Ascending aorta (tissue), 2 donors: ENCODE measurements at regions not wholly inside any gene's neighbourhood (a gene's known extent, or its start where the extent isn't known, plus 50 kb on each side); places are given as distances from the start of the nearest gene placed in this dataset.

Source experiments
- DNase-seq, 2 donors: peaks; one replicate each; pipeline ENCODE4 v3.0.0-alpha.2; 2019; ENCODE audit warnings: low spot score in 2 of 2
- H3K27ac ChIP-seq, 2 donors: fragments of 200-600 bp; sonication (generic); one replicate each; pipeline ENCODE4 v1.5.1; 2016 to 2017; ENCODE audit warnings: mild to moderate bottlenecking in 1 of 2
- H3K27me3 ChIP-seq: fragments of 200-600 bp; sonication (generic); one replicate; pipeline ENCODE4 v1.5.1; 2017
- H3K36me3 ChIP-seq, 2 donors: fragments of 200-600 bp; sonication (generic); one replicate each; pipeline ENCODE4 v1.5.1; 2016
- H3K4me1 ChIP-seq, 2 donors: fragments of 200-600 bp; sonication (generic); one replicate each; pipeline ENCODE4 v1.5.1; 2016 to 2017; ENCODE audit warnings: mild to moderate bottlenecking in 1 of 2
- H3K4me3 ChIP-seq, 2 donors: fragments of 200-600 bp; sonication (generic); one replicate each; pipeline ENCODE4 v1.5.1; 2016 to 2017; ENCODE audit warnings: mild to moderate bottlenecking in 1 of 2
- H3K9me3 ChIP-seq, 2 donors: fragments of 200-600 bp; sonication (generic); one replicate each; pipeline ENCODE4 v1.5.1; 2016
- intact Hi-C: fragments of 100-400 bp; cut with DNase I; formaldehyde crosslinking; loops from one replicate; pipeline ENCODE4 v1.15.1; 2023
- TF ChIP-seq, protein P1 (sequence below), 3 experiments: fragments of 200-600 bp in 2 of 3; fragments of 450-650 bp in 1 of 3; sonication (generic) in 2 of 3; IDR thresholded peaks; one replicate each; pipeline ENCODE4 v1.5.1; 2016 to 2019; ENCODE audit warnings: antibody characterized with exemption in 3 of 3, mild to moderate bottlenecking in 1 of 3, moderate library complexity in 1 of 3

DNA sequence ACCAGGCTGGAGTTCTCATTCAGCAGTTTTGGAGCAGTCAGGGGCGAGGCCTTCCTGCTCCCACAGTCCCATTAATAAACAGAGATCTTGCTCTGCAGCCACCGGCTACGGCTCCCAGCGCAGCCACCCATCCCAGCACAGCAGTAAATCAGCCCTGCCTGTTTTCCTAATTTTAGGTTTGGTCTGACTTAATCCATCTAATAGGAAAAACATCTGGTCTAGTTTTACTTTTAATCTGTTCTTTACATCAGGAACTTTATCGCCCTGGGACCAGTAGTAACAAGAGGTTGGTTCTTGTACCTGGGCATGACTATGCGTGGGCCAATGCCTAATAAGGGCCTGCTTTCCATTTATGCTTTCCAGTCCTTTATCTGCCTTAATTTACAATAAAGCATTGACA is 264.0 kb upstream of the DPH6 start:
- no peaks in the 10 kb centered on the region for H3K9me3 ChIP-seq
- no peak overlapping the region for H3K4me3 ChIP-seq
- TF ChIP-seq, protein P1, sequence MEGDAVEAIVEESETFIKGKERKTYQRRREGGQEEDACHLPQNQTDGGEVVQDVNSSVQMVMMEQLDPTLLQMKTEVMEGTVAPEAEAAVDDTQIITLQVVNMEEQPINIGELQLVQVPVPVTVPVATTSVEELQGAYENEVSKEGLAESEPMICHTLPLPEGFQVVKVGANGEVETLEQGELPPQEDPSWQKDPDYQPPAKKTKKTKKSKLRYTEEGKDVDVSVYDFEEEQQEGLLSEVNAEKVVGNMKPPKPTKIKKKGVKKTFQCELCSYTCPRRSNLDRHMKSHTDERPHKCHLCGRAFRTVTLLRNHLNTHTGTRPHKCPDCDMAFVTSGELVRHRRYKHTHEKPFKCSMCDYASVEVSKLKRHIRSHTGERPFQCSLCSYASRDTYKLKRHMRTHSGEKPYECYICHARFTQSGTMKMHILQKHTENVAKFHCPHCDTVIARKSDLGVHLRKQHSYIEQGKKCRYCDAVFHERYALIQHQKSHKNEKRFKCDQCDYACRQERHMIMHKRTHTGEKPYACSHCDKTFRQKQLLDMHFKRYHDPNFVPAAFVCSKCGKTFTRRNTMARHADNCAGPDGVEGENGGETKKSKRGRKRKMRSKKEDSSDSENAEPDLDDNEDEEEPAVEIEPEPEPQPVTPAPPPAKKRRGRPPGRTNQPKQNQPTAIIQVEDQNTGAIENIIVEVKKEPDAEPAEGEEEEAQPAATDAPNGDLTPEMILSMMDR (IDR thresholded peaks at IDR 0.05), result no peak
- H3K36me3 ChIP-seq, result no peaks in the 10 kb centered on the region
- H3K27me3 ChIP-seq, result no peaks in the 10 kb centered on the region
- H3K4me1 ChIP-seq, result no peaks in the 10 kb centered on the region
- intact Hi-C loops, result no loop called here
- H3K27ac ChIP-seq, result no peak overlapping the region
- DNase-seq, result no peak

DNA sequence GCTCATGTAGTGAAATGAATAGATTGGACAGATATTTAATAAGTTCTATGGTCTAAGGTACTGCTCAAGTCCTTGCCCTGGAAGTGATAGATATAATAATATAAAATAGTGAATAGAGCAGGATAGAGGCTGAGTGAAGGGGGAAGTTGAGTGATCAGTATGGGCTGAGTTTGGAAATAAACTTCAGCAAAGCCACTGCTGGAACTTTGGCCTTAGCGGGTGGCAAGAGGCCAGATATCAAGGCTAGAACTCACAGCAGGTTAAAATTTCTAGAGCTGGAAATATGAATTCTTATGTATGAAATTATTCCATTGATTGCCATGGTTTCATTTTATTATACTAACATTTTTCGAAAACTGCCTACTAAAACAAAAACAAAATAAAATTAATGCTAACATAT is 267.6 kb upstream of the DPH6 start:
- TF ChIP-seq, protein P1 (IDR thresholded peaks at IDR 0.05), result no peak
- no peak for DNase-seq
- no peak overlapping the region for H3K27ac ChIP-seq
- no peak overlapping the region for H3K4me3 ChIP-seq
- no peaks in the 10 kb centered on the region for H3K36me3 ChIP-seq
- intact Hi-C loops, result no loop called here
- no peaks in the 10 kb centered on the region for H3K9me3 ChIP-seq
- H3K4me1 ChIP-seq, result no peaks in the 10 kb centered on the region
- H3K27me3 ChIP-seq, result no peaks in the 10 kb centered on the region

DNA sequence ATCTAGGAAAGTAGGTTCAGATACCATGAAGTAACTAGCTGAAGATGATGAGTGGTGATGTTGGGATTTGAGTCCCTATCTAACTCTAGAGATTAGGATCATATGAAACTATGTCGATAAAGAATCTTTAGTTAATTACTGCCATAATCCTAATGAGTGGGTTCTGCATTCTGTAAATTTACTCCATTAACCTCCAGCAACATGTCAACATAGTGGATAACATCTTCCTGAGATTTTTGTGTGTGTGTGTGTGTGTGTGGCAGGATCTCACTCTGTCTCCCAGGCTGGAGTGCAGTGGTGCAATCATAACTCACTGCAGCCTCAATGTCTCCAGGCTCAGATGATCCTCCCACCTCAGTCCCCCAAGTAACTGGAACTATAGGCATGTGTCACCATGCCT is 272.9 kb upstream of the DPH6 start:
- H3K9me3 ChIP-seq, result no peaks in the 10 kb centered on the region
- H3K4me1 ChIP-seq, result no peaks in the 10 kb centered on the region
- no peaks in the 10 kb centered on the region for H3K36me3 ChIP-seq
- intact Hi-C loops, result no loop called here
- no peak overlapping the region for H3K4me3 ChIP-seq
- DNase-seq, result no peak
- no peak overlapping the region for H3K27ac ChIP-seq
- TF ChIP-seq, protein P1 (IDR thresholded peaks at IDR 0.05), result no peak
- H3K27me3 ChIP-seq, result no peaks in the 10 kb centered on the region

DNA sequence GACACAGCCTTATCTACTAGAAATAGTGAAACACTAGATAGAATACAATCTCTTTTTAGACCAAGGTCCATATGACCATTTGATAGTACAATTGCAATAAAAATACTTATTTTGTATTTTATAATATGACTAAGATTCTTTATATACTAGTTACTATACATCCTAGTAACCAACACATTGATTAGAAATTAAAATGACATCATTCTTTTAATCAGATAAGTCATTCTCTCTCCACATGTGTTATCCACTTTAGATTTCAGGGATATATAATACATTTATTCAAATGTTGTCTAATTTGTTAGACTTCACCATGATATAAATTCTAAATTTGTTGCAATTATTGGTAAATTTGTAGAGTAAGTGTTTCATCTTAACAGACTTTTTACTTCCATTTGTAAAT is 276.2 kb upstream of the DPH6 start:
- no peaks in the 10 kb centered on the region for H3K4me1 ChIP-seq
- TF ChIP-seq, protein P1 (IDR thresholded peaks at IDR 0.05), result no peak
- H3K36me3 ChIP-seq, result no peaks in the 10 kb centered on the region
- H3K4me3 ChIP-seq, result no peak overlapping the region
- intact Hi-C loops, result no loop called here
- no peaks in the 10 kb centered on the region for H3K9me3 ChIP-seq
- H3K27me3 ChIP-seq, result no peaks in the 10 kb centered on the region
- H3K27ac ChIP-seq, result no peak overlapping the region
- DNase-seq, result no peak

DNA sequence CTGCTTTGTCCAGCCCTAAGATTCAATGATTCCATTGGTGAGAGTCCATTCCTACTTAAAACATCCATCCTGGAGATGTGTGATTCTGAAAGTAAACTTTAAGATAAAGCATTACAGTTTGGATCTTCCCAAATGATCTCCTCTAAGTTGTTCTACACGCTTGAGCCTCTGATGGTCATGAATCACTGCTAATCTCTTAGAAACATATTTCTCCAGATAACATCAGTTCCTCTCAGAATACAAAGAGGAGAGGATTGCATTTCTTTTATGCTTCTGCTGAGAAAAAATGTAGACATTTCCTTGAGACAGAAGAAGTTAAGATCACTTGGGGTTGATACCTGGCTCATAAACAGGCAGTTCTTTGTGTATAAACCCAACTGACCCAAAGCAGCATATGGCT is 281.2 kb upstream of the DPH6 start:
- H3K9me3 ChIP-seq, result no peaks in the 10 kb centered on the region
- TF ChIP-seq, protein P1 (IDR thresholded peaks at IDR 0.05), result no peak
- no peak overlapping the region for H3K27ac ChIP-seq
- intact Hi-C loops, result no loop called here
- no peaks in the 10 kb centered on the region for H3K36me3 ChIP-seq
- H3K4me3 ChIP-seq, result no peak overlapping the region
- no peaks in the 10 kb centered on the region for H3K27me3 ChIP-seq
- no peaks in the 10 kb centered on the region for H3K4me1 ChIP-seq
- DNase-seq, result no peak

DNA sequence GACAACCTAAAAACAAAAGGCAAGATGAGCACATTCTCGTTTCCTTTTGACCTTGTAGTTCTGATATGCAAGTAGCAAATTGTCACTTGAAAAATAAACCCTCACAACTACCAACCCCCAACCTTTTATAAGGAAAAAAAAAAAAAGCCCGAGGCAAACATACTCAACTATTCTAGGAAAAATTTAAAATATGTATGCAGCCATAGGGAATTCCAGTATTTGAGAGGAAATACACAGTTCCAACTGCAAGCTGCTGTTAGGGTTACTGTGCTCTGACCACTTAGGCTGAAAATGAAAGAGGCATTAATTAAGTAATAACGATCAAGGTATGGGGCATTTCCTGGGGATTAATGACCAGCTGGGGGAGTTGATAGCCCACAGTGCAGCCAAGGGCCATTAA is 281.9 kb upstream of the DPH6 start:
- no peaks in the 10 kb centered on the region for H3K36me3 ChIP-seq
- no peaks in the 10 kb centered on the region for H3K4me1 ChIP-seq
- intact Hi-C loops, result no loop called here
- no peaks in the 10 kb centered on the region for H3K27me3 ChIP-seq
- no peak overlapping the region for H3K27ac ChIP-seq
- H3K9me3 ChIP-seq, result no peaks in the 10 kb centered on the region
- TF ChIP-seq, protein P1 (IDR thresholded peaks at IDR 0.05), result no peak
- H3K4me3 ChIP-seq, result no peak overlapping the region
- no peak for DNase-seq
